Esophagus muscularis mucosa (tissue), 4 donors: ENCODE measurements at regions not wholly inside any gene's neighbourhood (a gene's known extent, or its start where the extent isn't known, plus 50 kb on each side); places are given as distances from the start of the nearest gene placed in this dataset.
"Not testable (repeated sequence)": the region's sequence is repeated elsewhere in the genome, so short reads cannot be mapped to it uniquely, and the experiment has no call there.

ENCODE experiments used
- DNase-seq: peaks from one replicate; pipeline ENCODE4 v3.0.0-alpha.2; 2017; ENCODE audit errors: extremely low spot score
- H3K27ac ChIP-seq, 4 donors: fragments of 200-600 bp; sonication (generic); replicated peaks in 1 of 4; 1 replicate in 3 of 4; 2 replicates in 1 of 4; pipeline ENCODE4 v1.5.1; 2016 to 2019; ENCODE audit warnings: mild to moderate bottlenecking in 1 of 4
- H3K27me3 ChIP-seq, 4 donors: fragments of 200-600 bp; sonication (generic); one replicate each; pipeline versions ENCODE4 v1.5.1 to v1.6.0; 2016 to 2019
- H3K36me3 ChIP-seq, 4 donors: fragments of 200-600 bp; sonication (generic); one replicate each; pipeline ENCODE4 v1.5.1; 2016 to 2019
- H3K4me1 ChIP-seq, 4 donors: fragments of 200-600 bp; sonication (generic); one replicate each; pipeline ENCODE4 v1.5.1; 2016 to 2019
- H3K4me3 ChIP-seq, 4 donors: fragments of 200-600 bp; sonication (generic); 1 replicate in 2 of 4; 2 replicates in 2 of 4; pipeline ENCODE4 v1.5.1; 2016 to 2019; ENCODE audit warnings: mild to moderate bottlenecking in 4 of 4, moderate library complexity in 1 of 4
- H3K9me3 ChIP-seq, 4 donors: fragments of 200-600 bp; sonication (generic); 1 replicate in 3 of 4; 2 replicates in 1 of 4; pipeline ENCODE4 v1.5.1; 2016 to 2019
- EP300 ChIP-seq: sonication (generic); formaldehyde crosslinking; IDR thresholded peaks from one replicate; pipeline ENCODE4 v1.6.1; 2017; ENCODE audit warnings: antibody characterized with exemption
- POLR2A ChIP-seq: fragments of 450-650 bp; IDR thresholded peaks from one replicate; pipeline ENCODE4 v1.6.1; 2017; ENCODE audit warnings: antibody characterized with exemption, moderate library complexity, mild to moderate bottlenecking, low read depth
- POLR2AphosphoS5 ChIP-seq, 2 donors: sonication (generic); formaldehyde crosslinking; IDR thresholded peaks; one replicate each; pipeline ENCODE4 v1.6.1; 2017; ENCODE audit warnings: antibody characterized with exemption in 2 of 2
- WGBS: methylation state at CpG from one replicate; pipeline ENCODE4 v1.1.5; 2018; 5-methylcytosine and 5-hydroxymethylcytosine counted together
- intact Hi-C: fragments of 100-400 bp; cut with DNase I; formaldehyde crosslinking; loops from one replicate; pipeline ENCODE4 v1.15.1; 2023
- TF ChIP-seq, protein P1 (sequence below), 3 experiments: fragments of 200-600 bp in 2 of 3; fragments of 450-650 bp in 1 of 3; sonication (generic) in 2 of 3; IDR thresholded peaks; one replicate each; pipeline ENCODE4 v1.5.1; 2017 to 2019; ENCODE audit warnings: antibody characterized with exemption in 3 of 3, mild to moderate bottlenecking in 2 of 3, moderate library complexity in 1 of 3

DNA sequence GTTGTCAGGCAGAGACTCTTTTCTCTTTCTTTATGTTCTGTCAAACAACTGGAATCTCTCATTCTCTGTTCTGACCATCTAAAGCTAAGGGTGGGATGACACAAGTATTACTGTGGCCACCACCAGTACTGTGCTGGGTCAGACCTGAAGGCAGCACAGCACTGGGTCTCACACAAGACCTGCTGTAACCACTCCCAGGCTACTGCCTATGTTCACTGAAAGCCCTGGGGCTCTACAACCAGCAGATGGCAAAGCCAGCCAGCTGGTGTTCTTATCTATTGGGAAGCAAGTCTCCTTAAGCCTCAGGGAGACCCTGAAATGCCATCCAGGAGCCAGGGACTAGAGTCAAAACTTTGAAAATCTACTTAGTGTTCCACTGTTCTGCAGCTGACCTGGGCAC lies 189.5 kb downstream of the SLCO4C1 start:
- Histone ChIP-seq H3K4me1 (no peaks in the 10 kb centered on the region), H3K27me3 (no peaks in the 10 kb centered on the region), H3K4me3 (no peak overlapping the region), H3K9me3 (no peaks in the 10 kb centered on the region), H3K27ac (no peak overlapping the region), H3K36me3 (no peaks in the 10 kb centered on the region)
- no peak for DNase-seq
- intact Hi-C loops, result no loop called here
- TF ChIP-seq POLR2AphosphoS5 (IDR thresholded peaks at IDR 0.05), result no peak

DNA sequence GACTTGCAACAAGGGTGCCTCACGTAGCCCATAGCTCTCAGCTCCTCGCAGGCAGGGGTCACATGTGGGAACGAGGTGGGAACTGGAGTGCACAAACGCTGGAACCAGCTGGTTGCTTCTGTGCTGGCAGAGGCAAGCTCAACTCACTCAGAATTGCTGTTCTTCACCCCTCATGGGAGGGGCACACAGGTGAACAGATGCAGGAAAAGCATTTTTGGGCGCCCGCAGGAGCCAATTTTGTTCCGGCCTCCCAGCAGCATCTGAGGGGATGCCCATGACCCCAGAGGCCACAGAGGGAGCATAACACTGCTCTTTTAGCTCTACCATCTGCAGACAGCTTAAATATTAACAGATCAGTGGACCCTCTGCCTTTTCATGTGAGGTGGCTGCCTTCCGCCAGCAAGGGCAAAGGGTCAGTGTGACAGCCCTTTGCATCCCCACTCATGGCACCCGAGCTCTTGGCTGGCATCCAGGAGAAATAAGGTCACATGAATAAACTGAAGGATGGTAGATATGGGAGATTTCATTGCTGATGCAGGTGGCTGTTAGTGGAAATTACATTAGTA lies 196.2 kb downstream of the SLCO4C1 start:
- H3K36me3 ChIP-seq, result no peaks in the 10 kb centered on the region
- no peaks in the 10 kb centered on the region for H3K27me3 ChIP-seq
- DNase-seq, result no peak
- WGBS, result 80% methylated on average over 5 of the region's 9 CpGs
- no peak for TF ChIP-seq POLR2A
- TF ChIP-seq EP300, result no peak
- TF ChIP-seq POLR2AphosphoS5 (IDR thresholded peaks at IDR 0.05), result no peak
- TF ChIP-seq, protein P1, sequence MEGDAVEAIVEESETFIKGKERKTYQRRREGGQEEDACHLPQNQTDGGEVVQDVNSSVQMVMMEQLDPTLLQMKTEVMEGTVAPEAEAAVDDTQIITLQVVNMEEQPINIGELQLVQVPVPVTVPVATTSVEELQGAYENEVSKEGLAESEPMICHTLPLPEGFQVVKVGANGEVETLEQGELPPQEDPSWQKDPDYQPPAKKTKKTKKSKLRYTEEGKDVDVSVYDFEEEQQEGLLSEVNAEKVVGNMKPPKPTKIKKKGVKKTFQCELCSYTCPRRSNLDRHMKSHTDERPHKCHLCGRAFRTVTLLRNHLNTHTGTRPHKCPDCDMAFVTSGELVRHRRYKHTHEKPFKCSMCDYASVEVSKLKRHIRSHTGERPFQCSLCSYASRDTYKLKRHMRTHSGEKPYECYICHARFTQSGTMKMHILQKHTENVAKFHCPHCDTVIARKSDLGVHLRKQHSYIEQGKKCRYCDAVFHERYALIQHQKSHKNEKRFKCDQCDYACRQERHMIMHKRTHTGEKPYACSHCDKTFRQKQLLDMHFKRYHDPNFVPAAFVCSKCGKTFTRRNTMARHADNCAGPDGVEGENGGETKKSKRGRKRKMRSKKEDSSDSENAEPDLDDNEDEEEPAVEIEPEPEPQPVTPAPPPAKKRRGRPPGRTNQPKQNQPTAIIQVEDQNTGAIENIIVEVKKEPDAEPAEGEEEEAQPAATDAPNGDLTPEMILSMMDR (IDR thresholded peaks at IDR 0.05), result no peak
- peaks cover 0 to 13% (median 5%) of the 10 kb centered on the region in 4 donors for H3K9me3 ChIP-seq
- intact Hi-C loops, result no loop called here
- no peaks in the 10 kb centered on the region for H3K4me1 ChIP-seq
- no peak overlapping the region for H3K4me3 ChIP-seq
- H3K27ac ChIP-seq, result no peak overlapping the region

DNA sequence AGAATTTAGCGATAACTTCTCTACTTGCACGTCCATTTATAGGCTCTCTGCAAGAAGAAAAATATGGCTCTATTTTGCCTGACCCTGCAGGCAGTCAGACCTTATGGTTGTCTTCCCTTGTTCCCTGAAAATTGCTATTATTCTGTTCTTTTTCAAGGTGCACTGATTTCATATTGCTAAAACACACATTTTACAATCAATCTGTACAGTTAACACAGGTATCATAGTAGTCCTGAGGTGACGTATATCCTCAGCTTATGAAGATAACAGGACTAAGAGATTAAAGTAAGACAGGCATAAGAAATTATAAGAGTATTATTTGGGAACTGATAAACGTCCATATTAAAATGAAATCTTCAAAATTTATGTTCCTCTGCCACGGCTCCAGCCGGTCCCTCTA lies 197.0 kb downstream of the SLCO4C1 start:
- WGBS, result 87% methylated on average over 6 of the region's 6 CpGs
- H3K4me3 ChIP-seq, intact Hi-C loops, H3K36me3 ChIP-seq, H3K27ac ChIP-seq, H3K4me1 ChIP-seq, DNase-seq, H3K27me3 ChIP-seq: not testable (repeated sequence)
- H3K9me3 ChIP-seq, result peaks cover 0 to 13% (median 5%) of the 10 kb centered on the region in 4 donors

GRCh38 chr5:102098606-102099005 lies 197.5 kb downstream of the SLCO4C1 start:
- WGBS, result 62% methylated on average over 3 of the region's 3 CpGs
- H3K4me1 ChIP-seq, H3K4me3 ChIP-seq, intact Hi-C loops, H3K36me3 ChIP-seq, H3K27me3 ChIP-seq, H3K27ac ChIP-seq, DNase-seq: not testable (repeated sequence)
- H3K9me3 ChIP-seq, result peaks cover 0 to 13% (median 5%) of the 10 kb centered on the region in 4 donors

GRCh38 chr5:102090770-102091169 lies 205.3 kb downstream of the SLCO4C1 start:
- Histone ChIP-seq H3K4me1 (no peaks in the 10 kb centered on the region), H3K27me3 (no peaks in the 10 kb centered on the region), H3K27ac (no peak overlapping the region), H3K9me3 (no peaks in the 10 kb centered on the region), H3K4me3 (no peak overlapping the region), H3K36me3 (no peaks in the 10 kb centered on the region)
- DNase-seq, result no peak
- TF ChIP-seq POLR2A (no peak), EP300 (no peak), POLR2AphosphoS5 (IDR thresholded peaks at IDR 0.05) (no peak)
- TF ChIP-seq, protein P1 (IDR thresholded peaks at IDR 0.05), result no peak
- intact Hi-C loops, result no loop called here

- Histone ChIP-seq H3K9me3 (no peaks in the 10 kb centered on the region), H3K4me3 (no peak overlapping the region), H3K36me3 (no peaks in the 10 kb centered on the region), H3K27ac (no peak overlapping the region), H3K4me1 (no peaks in the 10 kb centered on the region), H3K27me3 (no peaks in the 10 kb centered on the region)
- no peak for DNase-seq
- 67% methylated on average over 2 of the region's 2 CpGs for WGBS
- TF ChIP-seq EP300 (no peak), POLR2AphosphoS5 (IDR thresholded peaks at IDR 0.05) (no peak), POLR2A (no peak)
- TF ChIP-seq, protein P1 (IDR thresholded peaks at IDR 0.05), result no peak
- intact Hi-C loops, result no loop called here
Measured at GRCh38 chr5:102089883-102090282, 206.2 kb downstream of the SLCO4C1 start.
